ENCODE measurements at regions not wholly inside any gene's neighbourhood (a gene's known extent, or its start where the extent isn't known, plus 50 kb on each side); places are given as distances from the start of the nearest gene placed in this dataset.

DNA sequence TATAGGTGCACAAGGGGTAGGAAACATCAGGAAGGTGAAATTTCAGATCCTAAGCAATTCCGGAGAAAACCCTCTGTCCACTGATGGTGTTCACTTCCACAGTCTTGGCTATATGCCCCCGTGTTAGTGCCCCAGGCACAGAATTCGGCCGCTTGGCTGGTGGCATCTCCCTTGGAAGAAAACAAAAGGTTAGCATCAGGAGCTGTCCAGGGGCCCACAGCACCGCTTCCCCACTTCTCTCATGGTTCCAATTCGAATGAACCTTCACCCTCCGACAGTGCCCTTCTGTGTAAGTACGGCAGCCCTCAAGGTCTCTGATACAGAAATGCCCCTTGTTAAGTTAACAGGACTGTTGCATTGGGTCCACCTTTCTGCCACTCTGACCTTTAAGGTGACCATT lies 409.0 kb downstream of the GADD45G start:
- Histone ChIP-seq H3K27me3 (ENCODE audit: insufficient read depth, insufficient read length) (no peaks in the 10 kb centered on the region), H3K9ac (ENCODE audit: insufficient read length, low read depth) (no peak overlapping the region), H3K4me3 (ENCODE audit: insufficient read length, low read depth) (no peak overlapping the region), H3K36me3 (ENCODE audit: insufficient read depth, insufficient read length, low read length) (no peaks in the 10 kb centered on the region), H3K9me3 (ENCODE audit: insufficient read depth, low read length) (no peaks in the 10 kb centered on the region), H3K4me1 (ENCODE audit: insufficient read depth, insufficient read length) (no peaks in the 10 kb centered on the region)
- no peak for DNase-seq (ENCODE audit: low read depth, low spot score)
- TF ChIP-seq ZNF274 (IDR thresholded peaks at IDR 0.05; ENCODE audit: low read depth, low read length): no peak
- TF ChIP-seq YY1 (IDR thresholded peaks at IDR 0.05; ENCODE audit: insufficient read depth, insufficient read length): no peak

DNA sequence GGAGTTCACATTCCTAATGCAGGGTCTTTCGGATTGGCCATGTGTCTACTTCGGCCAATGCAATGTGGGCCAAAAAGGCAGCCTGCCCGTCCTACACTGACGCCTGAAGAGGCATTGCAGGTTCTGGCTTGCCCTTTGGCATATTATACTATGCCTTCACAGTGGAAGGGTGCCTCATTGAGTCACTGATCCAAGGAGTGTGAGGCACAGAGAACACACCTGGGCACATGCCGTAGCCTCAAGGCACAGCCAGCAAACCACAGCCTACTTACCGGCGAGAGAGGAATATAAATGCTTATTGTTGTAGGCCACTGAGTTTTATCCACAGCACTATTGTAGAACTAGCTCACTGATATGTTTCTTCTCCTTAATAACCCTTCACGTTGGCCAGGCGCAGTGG lies 409.6 kb downstream of the GADD45G start:
- H3K4me1 ChIP-seq (ENCODE audit: insufficient read depth, insufficient read length): no peaks in the 10 kb centered on the region
- no peak for DNase-seq (ENCODE audit: low read depth, low spot score)
- H3K4me3 ChIP-seq (ENCODE audit: insufficient read length, low read depth): no peak overlapping the region
- no peak for TF ChIP-seq YY1 (IDR thresholded peaks at IDR 0.05; ENCODE audit: insufficient read depth, insufficient read length)
- no peak for TF ChIP-seq ZNF274 (IDR thresholded peaks at IDR 0.05; ENCODE audit: low read depth, low read length)
- TF ChIP-seq SUZ12 (IDR thresholded peaks at IDR 0.05; ENCODE audit: extremely low read depth, insufficient read depth, insufficient read length): no peak
- no peak overlapping the region for H3K9ac ChIP-seq (ENCODE audit: insufficient read length, low read depth)
- H3K27me3 ChIP-seq (ENCODE audit: insufficient read depth, insufficient read length): no peaks in the 10 kb centered on the region
- no peaks in the 10 kb centered on the region for H3K9me3 ChIP-seq (ENCODE audit: insufficient read depth, low read length)
- H3K36me3 ChIP-seq (ENCODE audit: insufficient read depth, insufficient read length, low read length): no peaks in the 10 kb centered on the region

DNA sequence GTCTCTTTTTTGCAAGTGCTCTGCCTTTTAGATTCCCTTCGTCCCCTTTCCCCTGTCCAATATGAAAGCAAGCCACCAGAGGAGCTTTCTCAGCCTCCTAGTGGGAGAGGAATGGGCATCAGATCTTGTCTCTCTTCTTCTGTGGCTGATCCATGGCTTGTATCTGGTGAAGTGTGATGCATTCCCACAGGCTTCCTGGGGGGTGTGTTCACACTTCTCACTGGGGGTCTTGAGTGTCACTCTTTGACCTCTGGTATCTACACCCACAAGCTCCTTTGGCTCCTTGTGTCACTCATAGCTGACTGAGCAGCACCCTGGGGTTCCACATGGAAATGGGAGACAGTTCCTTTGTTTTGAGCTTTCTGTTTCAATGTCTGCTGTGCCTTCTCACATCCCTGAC lies 411.5 kb downstream of the GADD45G start:
- no peaks in the 10 kb centered on the region for H3K36me3 ChIP-seq (ENCODE audit: insufficient read depth, insufficient read length, low read length)
- DNase-seq (ENCODE audit: low read depth, low spot score): no peak
- no peaks in the 10 kb centered on the region for H3K27me3 ChIP-seq (ENCODE audit: insufficient read depth, insufficient read length)
- no peak for TF ChIP-seq SUZ12 (IDR thresholded peaks at IDR 0.05; ENCODE audit: extremely low read depth, insufficient read depth, insufficient read length)
- no peak for TF ChIP-seq ZNF274 (IDR thresholded peaks at IDR 0.05; ENCODE audit: low read depth, low read length)
- TF ChIP-seq YY1 (IDR thresholded peaks at IDR 0.05; ENCODE audit: insufficient read depth, insufficient read length): no peak
- no peaks in the 10 kb centered on the region for H3K9me3 ChIP-seq (ENCODE audit: insufficient read depth, low read length)
- H3K9ac ChIP-seq (ENCODE audit: insufficient read length, low read depth): no peak overlapping the region
- no peak overlapping the region for H3K4me3 ChIP-seq (ENCODE audit: insufficient read length, low read depth)
- H3K4me1 ChIP-seq (ENCODE audit: insufficient read depth, insufficient read length): no peaks in the 10 kb centered on the region

DNA sequence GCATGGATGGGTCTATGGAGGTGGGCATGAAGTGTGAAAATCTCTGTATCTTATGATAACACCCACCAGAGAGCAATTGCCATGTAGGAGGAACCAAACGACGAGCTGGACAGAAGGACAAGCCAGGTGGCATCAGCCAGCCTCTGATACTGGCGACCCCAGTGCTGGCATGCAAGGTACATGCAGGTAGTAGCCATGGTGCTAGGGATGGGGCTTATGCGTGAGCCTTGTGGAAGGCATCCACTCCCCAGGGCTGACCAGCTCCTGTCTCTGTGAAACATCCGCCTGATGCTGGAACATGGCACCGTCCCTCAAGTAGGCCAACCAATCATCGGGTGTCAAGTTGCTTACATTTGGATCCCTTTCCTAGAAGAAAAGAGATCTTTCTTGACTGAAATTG lies 412.9 kb downstream of the GADD45G start:
- Histone ChIP-seq H3K27me3 (ENCODE audit: insufficient read depth, insufficient read length) (no peaks in the 10 kb centered on the region), H3K9me3 (ENCODE audit: insufficient read depth, low read length) (0 out of 2 replicates have a peak, but pooled peaks cover 5% of the 10 kb centered on the region), H3K4me1 (ENCODE audit: insufficient read depth, insufficient read length) (no peaks in the 10 kb centered on the region), H3K9ac (ENCODE audit: insufficient read length, low read depth) (no peak overlapping the region), H3K4me3 (ENCODE audit: insufficient read length, low read depth) (no peak overlapping the region), H3K36me3 (ENCODE audit: insufficient read depth, insufficient read length, low read length) (no peaks in the 10 kb centered on the region)
- TF ChIP-seq YY1 (IDR thresholded peaks at IDR 0.05; ENCODE audit: insufficient read depth, insufficient read length) (no peak), SUZ12 (IDR thresholded peaks at IDR 0.05; ENCODE audit: extremely low read depth, insufficient read depth, insufficient read length) (no peak), ZNF274 (IDR thresholded peaks at IDR 0.05; ENCODE audit: low read depth, low read length) (no peak)
- DNase-seq (ENCODE audit: low read depth, low spot score): no peak

DNA sequence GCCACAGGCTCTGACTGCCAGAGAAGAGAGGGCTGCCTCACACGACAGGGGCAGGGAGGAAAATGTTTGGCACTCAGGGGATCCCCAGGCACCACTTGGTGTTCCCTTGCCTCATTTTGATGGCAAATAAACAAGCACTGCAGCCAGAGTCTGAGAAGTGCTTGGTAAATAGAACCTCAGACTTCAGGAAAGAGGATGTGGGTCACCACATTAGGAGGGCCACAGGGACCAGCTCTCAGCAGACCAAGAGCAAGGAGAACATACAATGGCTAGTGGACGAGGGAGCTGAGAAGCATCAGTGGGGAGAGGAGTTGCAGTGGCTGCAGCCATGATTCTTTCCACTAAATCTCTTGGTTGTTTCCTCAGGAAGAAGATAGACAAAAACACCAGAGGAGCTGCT lies 413.9 kb downstream of the GADD45G start:
- Histone ChIP-seq H3K36me3 (ENCODE audit: insufficient read depth, insufficient read length, low read length) (no peaks in the 10 kb centered on the region), H3K9me3 (ENCODE audit: insufficient read depth, low read length) (0 out of 2 replicates have a peak, but pooled peaks cover 6% of the 10 kb centered on the region), H3K9ac (ENCODE audit: insufficient read length, low read depth) (no peak overlapping the region), H3K27me3 (ENCODE audit: insufficient read depth, insufficient read length) (peaks cover under 1% of the 10 kb centered on the region), H3K4me3 (ENCODE audit: insufficient read length, low read depth) (no peak overlapping the region), H3K4me1 (ENCODE audit: insufficient read depth, insufficient read length) (no peaks in the 10 kb centered on the region)
- TF ChIP-seq ZNF274 (IDR thresholded peaks at IDR 0.05; ENCODE audit: low read depth, low read length) (no peak), YY1 (IDR thresholded peaks at IDR 0.05; ENCODE audit: insufficient read depth, insufficient read length) (no peak), SUZ12 (IDR thresholded peaks at IDR 0.05; ENCODE audit: extremely low read depth, insufficient read depth, insufficient read length) (no peak)
- no peak for DNase-seq (ENCODE audit: low read depth, low spot score)

DNA sequence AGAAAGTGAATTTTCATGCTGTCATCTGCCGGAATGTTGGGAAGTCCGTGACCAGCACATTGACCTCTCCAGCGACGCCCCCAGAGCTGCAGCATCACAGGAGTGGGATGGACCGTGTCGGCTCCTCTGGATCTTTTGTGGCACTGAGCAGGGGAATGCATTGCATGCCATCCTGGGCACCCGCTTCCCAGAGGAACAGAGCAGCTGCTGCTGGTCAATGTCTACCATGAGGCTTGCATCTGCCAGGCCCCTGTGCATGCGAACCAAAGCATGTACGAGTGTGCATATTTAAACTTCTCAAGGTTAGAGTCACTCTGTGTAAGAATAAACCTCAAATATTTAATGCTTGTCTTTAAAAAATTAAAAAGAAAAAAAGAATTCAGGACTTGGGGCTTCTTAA lies 414.8 kb downstream of the GADD45G start:
- H3K9ac ChIP-seq (ENCODE audit: insufficient read length, low read depth): no peak overlapping the region
- H3K4me3 ChIP-seq (ENCODE audit: insufficient read length, low read depth): no peak overlapping the region
- H3K27me3 ChIP-seq (ENCODE audit: insufficient read depth, insufficient read length): peaks cover 3% of the 10 kb centered on the region
- H3K4me1 ChIP-seq (ENCODE audit: insufficient read depth, insufficient read length): no peaks in the 10 kb centered on the region
- no peak for DNase-seq (ENCODE audit: low read depth, low spot score)
- TF ChIP-seq SUZ12 (IDR thresholded peaks at IDR 0.05; ENCODE audit: extremely low read depth, insufficient read depth, insufficient read length) (no peak), ZNF274 (IDR thresholded peaks at IDR 0.05; ENCODE audit: low read depth, low read length) (no peak), YY1 (IDR thresholded peaks at IDR 0.05; ENCODE audit: insufficient read depth, insufficient read length) (no peak)
- H3K9me3 ChIP-seq (ENCODE audit: insufficient read depth, low read length): 0 out of 2 replicates have a peak, but pooled peaks cover 6% of the 10 kb centered on the region
- H3K36me3 ChIP-seq (ENCODE audit: insufficient read depth, insufficient read length, low read length): no peaks in the 10 kb centered on the region

DNA sequence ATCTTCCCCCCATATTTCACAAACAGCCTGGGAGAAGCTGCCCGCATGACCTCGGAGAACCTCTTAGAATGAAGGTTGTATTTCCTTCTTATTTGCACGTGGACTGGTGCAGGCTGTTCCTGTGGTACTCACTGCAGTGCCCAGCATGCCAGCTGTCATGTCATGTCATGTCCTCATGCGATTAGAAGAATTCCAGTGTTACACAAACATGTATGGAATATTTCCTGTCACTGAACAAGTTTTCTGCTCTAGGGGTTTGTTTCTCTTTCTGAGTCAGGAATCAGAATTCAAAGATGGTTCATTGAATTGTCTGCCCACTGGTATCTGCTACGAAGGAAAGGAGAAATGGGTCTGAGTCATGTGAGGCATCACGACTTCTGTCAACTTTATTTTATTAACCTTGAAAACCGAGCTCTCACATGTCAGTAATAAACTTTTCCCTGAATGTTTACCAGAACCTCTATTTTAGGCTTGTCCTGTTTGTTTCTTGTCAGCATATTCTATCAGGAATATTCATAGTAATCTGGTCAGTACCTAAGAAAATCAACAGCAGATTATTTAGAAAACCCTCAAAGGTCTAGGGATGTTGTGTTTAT lies 415.6 kb downstream of the GADD45G start:
- Histone ChIP-seq H3K9me3 (ENCODE audit: insufficient read depth, low read length) (0 out of 2 replicates have a peak, but pooled peaks cover 6% of the 10 kb centered on the region), H3K4me3 (ENCODE audit: insufficient read length, low read depth) (no peak overlapping the region), H3K4me1 (ENCODE audit: insufficient read depth, insufficient read length) (no peaks in the 10 kb centered on the region), H3K36me3 (ENCODE audit: insufficient read depth, insufficient read length, low read length) (no peaks in the 10 kb centered on the region), H3K9ac (ENCODE audit: insufficient read length, low read depth) (no peak overlapping the region), H3K27me3 (ENCODE audit: insufficient read depth, insufficient read length) (peaks cover 3% of the 10 kb centered on the region)
- no peak for DNase-seq (ENCODE audit: low read depth, low spot score)
- TF ChIP-seq ZNF274 (IDR thresholded peaks at IDR 0.05; ENCODE audit: low read depth, low read length) (no peak), SUZ12 (IDR thresholded peaks at IDR 0.05; ENCODE audit: extremely low read depth, insufficient read depth, insufficient read length) (no peak), YY1 (IDR thresholded peaks at IDR 0.05; ENCODE audit: insufficient read depth, insufficient read length) (no peak)
